Mucosa of descending colon (tissue), 3 donors: ENCODE measurements at regions not wholly inside any gene's neighbourhood (a gene's known extent, or its start where the extent isn't known, plus 50 kb on each side); places are given as distances from the start of the nearest gene placed in this dataset.

Experiments used
- ATAC-seq: fragments of 200-7000 bp; cut with Tn5 transposase; one replicate; pipeline ENCODE4 v1.9.1; 2020; ENCODE audit warnings: mild to moderate bottlenecking, moderate library complexity
- DNase-seq, 3 donors: peaks; one replicate each; pipeline ENCODE4 v3.0.0-alpha.2; 2020
- H3K36me3 ChIP-seq: fragments of 200-600 bp; one replicate; pipeline ENCODE4 v1.8.0; 2021; ENCODE audit warnings: low read depth, mild to moderate bottlenecking
- H3K4me1 ChIP-seq: fragments of 200-600 bp; one replicate; pipeline ENCODE4 v1.8.0; 2021; ENCODE audit warnings: low read depth, mild to moderate bottlenecking
- H3K4me3 ChIP-seq: fragments of 200-600 bp; one replicate; pipeline ENCODE4 v1.8.0; 2021; ENCODE audit warnings: mild to moderate bottlenecking
- H3K9me3 ChIP-seq: fragments of 200-600 bp; one replicate; pipeline ENCODE4 v1.8.0; 2021; ENCODE audit warnings: mild to moderate bottlenecking
- intact Hi-C, 2 donors: fragments of 100-400 bp; cut with DNase I in 1 of 2; cut with micrococcal nuclease in 1 of 2; formaldehyde crosslinking; loops; one replicate each; pipeline versions ENCODE4 v1.11.0 to v1.11.1; 2022; cut with DNase I, micrococcal nuclease
- TF ChIP-seq, protein P1 (sequence below): fragments of 200-600 bp; IDR thresholded peaks from one replicate; pipeline ENCODE4 v1.8.0; 2022; ENCODE audit warnings: antibody characterized with exemption, mild to moderate bottlenecking
- donor health status: DM: no; HTN: no; CAD: no; lungs with moderate emphysema.
- donor health status: DM: no; HTN: no; CAD: no.
- donor health status: DM: no; HTN: yes; CAD: no.

GRCh38 chr22:48279461-48279756 lies 1517.0 kb downstream of the TBC1D22A start:
- H3K36me3 ChIP-seq: no peaks in the 10 kb centered on the region
- intact Hi-C loops: no loop called here
- no peak overlapping the region for H3K4me3 ChIP-seq
- DNase-seq (no peak), ATAC-seq (no peak)
- TF ChIP-seq, protein P1, sequence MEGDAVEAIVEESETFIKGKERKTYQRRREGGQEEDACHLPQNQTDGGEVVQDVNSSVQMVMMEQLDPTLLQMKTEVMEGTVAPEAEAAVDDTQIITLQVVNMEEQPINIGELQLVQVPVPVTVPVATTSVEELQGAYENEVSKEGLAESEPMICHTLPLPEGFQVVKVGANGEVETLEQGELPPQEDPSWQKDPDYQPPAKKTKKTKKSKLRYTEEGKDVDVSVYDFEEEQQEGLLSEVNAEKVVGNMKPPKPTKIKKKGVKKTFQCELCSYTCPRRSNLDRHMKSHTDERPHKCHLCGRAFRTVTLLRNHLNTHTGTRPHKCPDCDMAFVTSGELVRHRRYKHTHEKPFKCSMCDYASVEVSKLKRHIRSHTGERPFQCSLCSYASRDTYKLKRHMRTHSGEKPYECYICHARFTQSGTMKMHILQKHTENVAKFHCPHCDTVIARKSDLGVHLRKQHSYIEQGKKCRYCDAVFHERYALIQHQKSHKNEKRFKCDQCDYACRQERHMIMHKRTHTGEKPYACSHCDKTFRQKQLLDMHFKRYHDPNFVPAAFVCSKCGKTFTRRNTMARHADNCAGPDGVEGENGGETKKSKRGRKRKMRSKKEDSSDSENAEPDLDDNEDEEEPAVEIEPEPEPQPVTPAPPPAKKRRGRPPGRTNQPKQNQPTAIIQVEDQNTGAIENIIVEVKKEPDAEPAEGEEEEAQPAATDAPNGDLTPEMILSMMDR: no peak
- no peaks in the 10 kb centered on the region for H3K9me3 ChIP-seq
- H3K4me1 ChIP-seq: peaks cover 12% of the 10 kb centered on the region

GRCh38 chr22:48278620-48279460 lies 1516.4 kb downstream of the TBC1D22A start:
- no peak overlapping the region for H3K4me3 ChIP-seq
- no peak for ATAC-seq
- TF ChIP-seq, protein P1: no peak

GRCh38 chr22:48277868-48278581 lies 1515.6 kb downstream of the TBC1D22A start:
- ATAC-seq (peak; percentile 40), DNase-seq (peak in 2 of 3 donors; percentile 47 to 52)

More at GRCh38 chr22:48278620-48279460, 1516.4 kb downstream of the TBC1D22A start:
- peak in 1 of 3 donors; percentile 43 for DNase-seq
- Histone ChIP-seq H3K36me3 (no peaks in the 10 kb centered on the region), H3K9me3 (no peaks in the 10 kb centered on the region), H3K4me1 (peaks cover 12% of the 10 kb centered on the region)
- intact Hi-C loops: no loop called here

DNA sequence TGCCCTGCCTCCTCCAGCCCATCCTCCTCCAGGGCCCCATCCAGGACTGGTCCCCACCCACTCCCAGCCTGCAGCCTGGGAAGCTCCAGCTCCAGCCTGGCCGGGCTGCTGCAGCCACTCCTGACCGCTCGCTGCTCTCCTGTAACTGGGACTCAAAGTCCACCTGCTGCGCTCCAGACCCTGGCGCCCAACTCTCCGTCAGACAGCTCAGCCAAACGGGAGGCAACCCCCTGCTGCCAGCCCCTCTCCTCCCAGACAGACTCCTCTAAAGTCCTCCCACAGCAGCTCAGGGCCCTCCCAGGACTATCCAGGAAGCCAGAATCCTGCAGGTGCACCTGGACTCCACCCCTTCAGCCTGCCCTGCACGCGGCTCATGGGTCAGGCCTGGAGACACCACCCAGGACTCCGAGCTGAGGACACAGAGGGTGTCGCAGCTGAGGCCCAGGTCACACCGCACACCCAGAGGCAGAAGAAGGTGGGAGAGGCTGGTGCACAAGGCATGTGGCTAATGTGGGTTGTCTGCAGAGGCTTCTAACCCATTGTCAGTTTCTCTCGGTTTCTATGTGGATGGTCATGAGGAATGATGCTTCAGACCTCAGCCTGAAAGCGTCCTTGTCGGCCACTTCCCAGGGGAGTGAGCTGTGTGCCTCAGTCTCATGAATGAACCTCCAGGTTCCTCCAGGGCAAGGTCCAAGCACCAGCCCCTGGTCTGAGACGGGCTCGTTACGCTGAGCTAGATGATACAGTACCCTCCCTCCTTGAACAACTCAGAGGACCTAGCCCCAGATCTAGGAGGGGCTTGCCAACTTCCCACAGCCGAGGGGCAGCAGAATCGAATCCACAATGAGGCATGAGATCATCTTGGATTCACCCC lies 1514.8 kb downstream of the TBC1D22A start:
- Histone ChIP-seq H3K4me3 (no peak overlapping the region), H3K36me3 (no peaks in the 10 kb centered on the region), H3K9me3 (no peaks in the 10 kb centered on the region), H3K4me1 (peaks cover 12% of the 10 kb centered on the region)
- peak; percentile 62 to 77 (median 69) for DNase-seq
- intact Hi-C loops: no loop called here
- ATAC-seq: peak; percentile 90
- TF ChIP-seq, protein P1: no peak

More at GRCh38 chr22:48277868-48278581, 1515.6 kb downstream of the TBC1D22A start:
- peaks cover 12% of the 10 kb centered on the region for H3K4me1 ChIP-seq
- no peak overlapping the region for H3K4me3 ChIP-seq
- H3K36me3 ChIP-seq: no peaks in the 10 kb centered on the region
- H3K9me3 ChIP-seq: no peaks in the 10 kb centered on the region
- intact Hi-C loops: no loop called here
- TF ChIP-seq, protein P1: no peak

DNA sequence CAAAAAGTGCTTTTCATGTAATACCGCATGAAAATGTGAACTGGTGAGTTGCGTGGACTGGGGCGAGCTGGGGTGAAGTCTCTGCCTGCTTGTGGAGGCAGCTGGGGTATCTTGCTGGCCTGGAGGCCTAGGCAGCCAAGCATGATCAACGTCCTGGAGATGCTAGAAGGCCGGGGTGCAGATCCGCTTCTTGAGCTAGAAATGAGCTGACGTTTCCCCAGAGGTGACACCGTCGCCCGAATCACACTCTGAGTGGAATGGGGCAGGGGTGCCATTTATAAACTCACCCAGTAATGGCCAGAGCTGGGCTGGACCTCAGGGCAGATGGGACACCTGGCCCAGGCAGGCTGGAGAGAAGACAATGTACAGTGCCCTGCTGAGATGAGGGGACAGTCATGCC lies 1513.0 kb downstream of the TBC1D22A start:
- Histone ChIP-seq H3K4me3 (no peak overlapping the region), H3K9me3 (no peaks in the 10 kb centered on the region), H3K36me3 (no peaks in the 10 kb centered on the region), H3K4me1 (peaks cover 12% of the 10 kb centered on the region)
- TF ChIP-seq, protein P1: no peak
- DNase-seq (no peak), ATAC-seq (no peak)
- intact Hi-C loops: no loop called here
